ENCODE measurements at regions not wholly inside any gene's neighbourhood (a gene's known extent, or its start where the extent isn't known, plus 50 kb on each side); places are given as distances from the start of the nearest gene placed in this dataset.

DNA sequence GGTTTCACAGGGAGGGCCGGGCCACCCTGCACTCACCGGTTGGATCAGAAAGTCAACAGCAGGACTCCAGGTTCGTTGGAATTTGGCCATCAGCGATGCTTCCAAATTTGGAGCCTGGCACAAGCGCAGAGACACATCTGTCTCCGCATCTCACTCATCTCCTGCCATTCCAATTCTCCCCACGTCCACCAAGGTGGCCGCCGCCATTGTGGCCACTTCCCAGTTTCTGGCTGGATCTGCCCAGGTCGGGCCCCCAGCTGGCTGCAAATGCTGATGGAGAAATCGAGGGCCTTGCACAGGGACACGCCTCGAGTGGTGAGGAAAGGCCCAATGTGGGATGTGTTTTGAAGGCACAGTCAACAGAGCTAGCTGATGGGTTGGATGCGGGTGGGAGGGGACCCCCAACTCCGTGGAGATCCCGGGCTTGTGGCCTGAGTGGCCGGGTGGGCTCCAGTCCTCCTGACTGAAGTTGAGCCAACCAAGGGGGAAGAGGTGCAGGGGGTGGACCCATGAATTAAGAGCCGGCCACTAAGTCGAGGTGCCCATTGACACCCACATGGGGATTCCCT is 102.7 kb downstream of the CRYAA start:
- DNase-seq, result no peak

DNA sequence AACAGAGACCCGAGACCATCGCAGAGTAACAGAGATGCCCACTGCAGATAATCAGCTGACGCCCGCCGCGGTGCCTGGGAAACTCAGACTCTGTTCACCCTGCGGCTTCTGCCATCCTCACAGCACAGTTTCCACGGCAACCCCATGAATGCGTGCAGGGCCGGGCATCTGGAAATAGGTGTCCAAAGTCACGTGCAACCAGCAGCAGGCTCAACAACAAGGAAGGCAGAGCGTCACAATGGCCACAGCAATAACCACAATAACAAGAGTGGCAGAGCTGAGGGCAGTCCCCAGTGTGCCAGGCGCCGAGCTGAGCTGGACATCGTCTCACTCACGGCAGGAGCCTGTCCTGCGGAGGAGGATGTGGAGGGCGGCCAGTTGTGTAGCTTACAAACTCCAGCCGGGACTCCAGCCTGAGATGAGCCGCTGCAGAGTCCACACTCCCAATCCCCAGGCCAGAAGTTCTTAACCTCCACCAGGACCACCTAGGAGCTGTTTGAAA is 102.0 kb downstream of the CRYAA start:
- no peak for DNase-seq

DNA sequence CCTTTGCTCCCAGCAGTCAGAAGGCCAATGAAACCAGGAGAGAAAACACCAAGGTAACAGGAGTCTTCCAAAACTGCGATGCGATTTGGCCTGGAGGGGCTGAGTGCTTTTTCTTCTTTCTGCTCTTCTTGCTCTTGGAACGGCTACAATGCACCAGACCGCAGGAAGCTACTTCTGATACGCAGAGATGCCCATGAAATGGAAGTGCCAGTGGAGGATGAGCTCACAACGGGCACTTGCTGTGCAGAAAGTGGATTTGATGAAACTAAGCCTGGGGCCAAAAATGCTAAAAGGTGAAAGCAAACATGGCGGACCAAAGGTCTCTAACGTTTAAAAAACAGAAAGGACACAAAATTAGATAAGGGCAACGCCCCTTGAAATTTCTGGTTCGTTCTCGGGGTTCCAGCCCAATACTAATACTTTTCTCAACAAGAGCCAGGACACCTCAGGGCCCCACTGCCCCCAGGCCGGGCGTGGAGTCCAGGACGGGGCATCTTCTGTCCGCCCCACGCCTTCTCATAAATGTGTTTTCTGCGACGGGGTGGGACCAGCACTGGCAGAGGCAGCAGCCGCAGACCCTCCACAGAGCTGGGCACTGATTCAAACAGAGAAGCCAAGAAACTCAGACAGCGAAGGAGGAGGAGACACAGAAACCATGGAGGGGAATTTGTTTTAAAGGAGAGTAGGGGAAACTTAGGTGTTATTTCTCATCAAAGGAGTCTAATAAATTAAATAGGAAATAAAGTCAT is 101.3 kb downstream of the CRYAA start:
- DNase-seq, result no peak

DNA sequence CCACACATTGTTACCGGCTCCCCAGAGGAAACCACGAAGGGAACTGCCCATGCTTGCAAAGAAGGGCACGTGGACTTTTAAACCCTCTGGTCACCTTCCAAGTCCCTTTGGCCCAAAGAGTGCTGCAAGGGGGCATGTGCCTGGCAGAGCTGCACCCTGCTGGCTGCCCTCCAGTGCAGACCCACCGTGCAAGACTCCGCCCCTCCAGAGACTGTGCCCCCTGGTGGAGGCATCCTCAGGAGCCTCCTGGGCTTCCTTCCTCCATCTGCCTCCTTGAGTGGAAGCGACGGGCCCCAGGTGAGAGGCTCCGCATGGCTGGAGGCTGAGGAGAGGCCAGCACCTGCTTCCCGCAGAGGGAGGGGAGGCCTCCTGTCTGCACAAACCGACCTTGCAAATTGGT is 100.6 kb downstream of the CRYAA start:
- DNase-seq, result no peak

DNA sequence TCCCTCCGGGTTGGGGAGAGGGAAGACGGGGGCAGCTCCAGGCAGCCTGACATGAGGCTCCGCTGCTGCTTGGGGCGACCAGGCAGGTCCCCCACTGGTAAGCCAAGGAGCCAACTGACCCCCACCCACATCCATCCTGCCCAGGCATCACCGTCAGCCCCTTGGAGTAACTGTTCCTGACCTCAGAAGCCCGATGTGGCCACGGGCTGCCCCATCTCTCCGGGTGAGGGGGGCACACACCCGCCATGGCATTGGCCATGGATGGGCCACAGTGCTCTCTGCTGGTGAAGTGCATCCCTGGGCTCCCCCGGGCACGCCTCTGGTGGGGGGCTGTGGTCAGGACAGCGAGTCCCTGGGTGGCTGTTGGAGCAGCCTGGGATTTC is 100.0 kb downstream of the CRYAA start:
- DNase-seq, result no peak

DNA sequence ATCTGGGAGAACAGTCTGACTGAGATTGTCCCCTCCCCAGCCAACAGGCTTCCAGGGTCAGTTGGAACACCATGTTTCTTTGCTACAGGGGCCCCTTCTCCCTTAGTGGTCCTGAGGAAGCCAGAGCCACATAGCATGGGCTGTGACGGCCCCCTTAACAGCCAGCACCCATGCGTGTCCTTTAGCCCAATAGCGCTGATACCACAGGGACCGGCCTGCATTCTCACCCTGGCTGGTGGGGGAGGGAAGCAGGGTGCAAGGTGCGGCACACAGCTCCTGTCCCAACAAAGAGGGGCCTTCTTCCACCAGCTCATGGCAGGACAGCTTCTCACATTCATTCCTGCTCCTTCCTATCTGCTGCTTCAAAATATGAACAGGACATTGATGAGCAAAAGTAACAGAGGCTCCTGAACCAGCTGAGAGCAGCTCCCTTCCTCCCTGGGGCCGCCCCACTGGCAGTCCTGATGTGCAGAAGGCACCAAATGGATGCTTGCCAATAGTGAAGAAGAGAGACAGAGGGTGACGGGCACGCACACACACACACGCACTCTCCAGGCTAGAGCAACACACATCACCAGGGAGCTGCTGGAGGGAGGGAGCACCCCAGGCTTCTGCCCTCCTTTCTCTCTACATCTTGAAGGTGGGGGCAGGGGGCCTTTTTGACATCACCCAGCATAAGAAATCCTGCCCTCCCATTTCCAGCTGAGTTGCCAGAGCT is 99.4 kb downstream of the CRYAA start:
- DNase-seq, result no peak

DNA sequence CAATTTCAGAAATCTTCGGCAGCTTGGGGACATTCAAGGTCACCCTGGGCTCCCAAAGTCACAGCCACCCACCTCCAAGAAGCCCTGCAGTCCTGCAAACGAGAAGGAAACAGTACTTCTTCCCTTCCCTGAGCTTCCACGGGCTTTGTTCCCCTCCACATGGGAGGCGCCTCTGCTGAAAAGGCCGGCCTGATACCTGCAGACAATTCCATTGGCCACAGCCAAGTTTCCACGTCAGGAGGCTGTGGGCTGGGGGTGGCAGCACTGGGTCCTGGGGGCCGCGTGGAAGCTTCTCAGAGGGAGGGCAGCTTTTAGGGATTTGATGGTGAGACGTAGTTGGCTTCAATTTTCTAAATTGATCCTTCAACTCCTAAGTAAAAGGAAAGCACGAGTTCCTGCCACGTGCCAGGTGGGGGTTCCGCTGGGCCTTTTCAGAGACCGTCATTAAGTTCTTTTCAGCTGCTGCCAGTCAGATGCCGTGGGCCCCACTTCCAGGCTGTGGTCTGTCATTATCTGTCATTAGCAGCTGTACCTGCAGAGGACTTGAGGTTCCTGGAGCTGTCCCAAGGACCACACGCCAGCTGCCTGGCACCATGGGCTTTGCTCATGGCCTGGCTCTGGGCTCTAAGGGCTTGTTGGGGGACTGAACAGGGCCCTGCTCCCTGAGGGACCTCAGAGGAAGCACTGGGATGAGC is 98.7 kb downstream of the CRYAA start:
- DNase-seq, result no peak

DNA sequence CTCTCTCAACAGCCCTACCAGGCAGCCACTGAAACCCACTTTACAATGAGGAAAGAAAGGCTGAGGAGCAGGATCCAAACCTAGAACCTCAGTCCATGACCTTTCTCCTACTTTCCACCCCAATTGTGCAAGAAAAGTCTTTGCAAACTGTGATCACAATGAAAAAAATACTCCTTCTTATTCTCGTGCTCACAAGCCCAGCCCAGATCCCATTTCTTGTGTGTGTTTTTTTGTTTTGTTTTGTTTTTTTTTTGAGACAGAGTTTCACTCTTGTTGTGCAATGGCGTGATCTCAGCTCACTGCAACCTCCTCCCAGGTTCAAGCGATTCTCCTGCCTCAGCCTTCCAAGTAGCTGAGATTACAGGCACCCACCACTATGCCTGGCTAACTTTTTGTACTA is 97.7 kb downstream of the CRYAA start:
- no peak for DNase-seq

DNA sequence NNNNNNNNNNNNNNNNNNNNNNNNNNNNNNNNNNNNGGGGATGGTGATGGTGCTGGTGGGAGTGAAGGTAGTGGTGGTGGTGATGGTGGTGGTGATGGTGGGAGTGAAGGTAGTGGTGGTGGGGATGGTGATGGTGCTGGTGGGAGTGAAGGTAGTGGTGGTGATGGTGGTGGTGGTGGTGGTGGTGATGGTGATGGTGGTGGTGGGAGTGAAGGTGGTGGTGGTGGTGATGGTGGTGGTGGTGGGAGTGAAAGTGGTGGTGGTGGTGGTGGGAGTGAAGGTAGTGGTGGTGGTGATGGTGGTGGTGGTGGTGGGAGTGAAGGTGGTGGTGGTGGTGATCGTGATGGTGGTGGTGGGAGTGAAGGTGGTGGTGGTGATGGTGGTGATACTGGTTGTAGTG is 93.6 kb downstream of the CRYAA start:
- DNase-seq, result no peak
